ENCODE measurements at regions not wholly inside any gene's neighbourhood (a gene's known extent, or its start where the extent isn't known, plus 50 kb on each side); places are given as distances from the start of the nearest gene placed in this dataset.

DNA sequence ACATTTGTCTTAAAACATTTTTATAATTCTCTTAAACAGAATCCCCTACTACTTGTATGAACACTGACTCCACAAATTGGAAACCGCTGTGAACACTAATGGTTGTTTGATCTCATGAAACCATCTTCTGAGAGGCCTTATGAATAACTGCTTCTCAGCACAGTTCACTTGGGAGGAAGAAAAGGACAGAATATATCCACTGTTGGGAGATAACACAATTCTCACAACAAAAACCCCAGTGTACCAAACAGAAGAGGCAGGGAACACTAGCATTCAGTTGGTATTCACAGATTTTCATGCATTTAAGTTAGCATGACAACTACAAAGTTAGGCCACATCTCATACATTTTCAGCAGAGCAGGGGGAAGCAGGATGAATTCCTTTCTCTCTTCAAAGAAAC is 89.0 kb upstream of the SELENOP start:
- no peak for TF ChIP-seq CREB1 (CRISPR knock-in tag; IDR thresholded peaks at IDR 0.05)
- TF ChIP-seq, protein P1, sequence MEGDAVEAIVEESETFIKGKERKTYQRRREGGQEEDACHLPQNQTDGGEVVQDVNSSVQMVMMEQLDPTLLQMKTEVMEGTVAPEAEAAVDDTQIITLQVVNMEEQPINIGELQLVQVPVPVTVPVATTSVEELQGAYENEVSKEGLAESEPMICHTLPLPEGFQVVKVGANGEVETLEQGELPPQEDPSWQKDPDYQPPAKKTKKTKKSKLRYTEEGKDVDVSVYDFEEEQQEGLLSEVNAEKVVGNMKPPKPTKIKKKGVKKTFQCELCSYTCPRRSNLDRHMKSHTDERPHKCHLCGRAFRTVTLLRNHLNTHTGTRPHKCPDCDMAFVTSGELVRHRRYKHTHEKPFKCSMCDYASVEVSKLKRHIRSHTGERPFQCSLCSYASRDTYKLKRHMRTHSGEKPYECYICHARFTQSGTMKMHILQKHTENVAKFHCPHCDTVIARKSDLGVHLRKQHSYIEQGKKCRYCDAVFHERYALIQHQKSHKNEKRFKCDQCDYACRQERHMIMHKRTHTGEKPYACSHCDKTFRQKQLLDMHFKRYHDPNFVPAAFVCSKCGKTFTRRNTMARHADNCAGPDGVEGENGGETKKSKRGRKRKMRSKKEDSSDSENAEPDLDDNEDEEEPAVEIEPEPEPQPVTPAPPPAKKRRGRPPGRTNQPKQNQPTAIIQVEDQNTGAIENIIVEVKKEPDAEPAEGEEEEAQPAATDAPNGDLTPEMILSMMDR (IDR thresholded peaks at IDR 0.05), result no peak
- TF ChIP-seq, protein P2, sequence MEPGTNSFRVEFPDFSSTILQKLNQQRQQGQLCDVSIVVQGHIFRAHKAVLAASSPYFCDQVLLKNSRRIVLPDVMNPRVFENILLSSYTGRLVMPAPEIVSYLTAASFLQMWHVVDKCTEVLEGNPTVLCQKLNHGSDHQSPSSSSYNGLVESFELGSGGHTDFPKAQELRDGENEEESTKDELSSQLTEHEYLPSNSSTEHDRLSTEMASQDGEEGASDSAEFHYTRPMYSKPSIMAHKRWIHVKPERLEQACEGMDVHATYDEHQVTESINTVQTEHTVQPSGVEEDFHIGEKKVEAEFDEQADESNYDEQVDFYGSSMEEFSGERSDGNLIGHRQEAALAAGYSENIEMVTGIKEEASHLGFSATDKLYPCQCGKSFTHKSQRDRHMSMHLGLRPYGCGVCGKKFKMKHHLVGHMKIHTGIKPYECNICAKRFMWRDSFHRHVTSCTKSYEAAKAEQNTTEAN (CRISPR knock-in tag; IDR thresholded peaks at IDR 0.05), result no peak
- TF ChIP-seq, protein P3, sequence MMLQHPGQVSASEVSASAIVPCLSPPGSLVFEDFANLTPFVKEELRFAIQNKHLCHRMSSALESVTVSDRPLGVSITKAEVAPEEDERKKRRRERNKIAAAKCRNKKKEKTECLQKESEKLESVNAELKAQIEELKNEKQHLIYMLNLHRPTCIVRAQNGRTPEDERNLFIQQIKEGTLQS (CRISPR knock-in tag; conservative IDR thresholded peaks at IDR 0.05), result no peak
- no peak for TF ChIP-seq SMAD4 (CRISPR knock-in tag; IDR thresholded peaks at IDR 0.05)
- TF ChIP-seq TP53 (CRISPR knock-in tag; IDR thresholded peaks at IDR 0.05), result no peak
- TF ChIP-seq RORB (CRISPR knock-in tag; IDR thresholded peaks at IDR 0.05), result no peak
- no peak for TF ChIP-seq SP1 (CRISPR knock-in tag; conservative IDR thresholded peaks at IDR 0.05)
- TF ChIP-seq, protein P4, sequence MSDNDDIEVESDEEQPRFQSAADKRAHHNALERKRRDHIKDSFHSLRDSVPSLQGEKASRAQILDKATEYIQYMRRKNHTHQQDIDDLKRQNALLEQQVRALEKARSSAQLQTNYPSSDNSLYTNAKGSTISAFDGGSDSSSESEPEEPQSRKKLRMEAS (CRISPR knock-in tag; IDR thresholded peaks at IDR 0.05), result no peak
- TF ChIP-seq, protein P5, sequence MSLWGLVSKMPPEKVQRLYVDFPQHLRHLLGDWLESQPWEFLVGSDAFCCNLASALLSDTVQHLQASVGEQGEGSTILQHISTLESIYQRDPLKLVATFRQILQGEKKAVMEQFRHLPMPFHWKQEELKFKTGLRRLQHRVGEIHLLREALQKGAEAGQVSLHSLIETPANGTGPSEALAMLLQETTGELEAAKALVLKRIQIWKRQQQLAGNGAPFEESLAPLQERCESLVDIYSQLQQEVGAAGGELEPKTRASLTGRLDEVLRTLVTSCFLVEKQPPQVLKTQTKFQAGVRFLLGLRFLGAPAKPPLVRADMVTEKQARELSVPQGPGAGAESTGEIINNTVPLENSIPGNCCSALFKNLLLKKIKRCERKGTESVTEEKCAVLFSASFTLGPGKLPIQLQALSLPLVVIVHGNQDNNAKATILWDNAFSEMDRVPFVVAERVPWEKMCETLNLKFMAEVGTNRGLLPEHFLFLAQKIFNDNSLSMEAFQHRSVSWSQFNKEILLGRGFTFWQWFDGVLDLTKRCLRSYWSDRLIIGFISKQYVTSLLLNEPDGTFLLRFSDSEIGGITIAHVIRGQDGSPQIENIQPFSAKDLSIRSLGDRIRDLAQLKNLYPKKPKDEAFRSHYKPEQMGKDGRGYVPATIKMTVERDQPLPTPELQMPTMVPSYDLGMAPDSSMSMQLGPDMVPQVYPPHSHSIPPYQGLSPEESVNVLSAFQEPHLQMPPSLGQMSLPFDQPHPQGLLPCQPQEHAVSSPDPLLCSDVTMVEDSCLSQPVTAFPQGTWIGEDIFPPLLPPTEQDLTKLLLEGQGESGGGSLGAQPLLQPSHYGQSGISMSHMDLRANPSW (CRISPR knock-in tag; conservative IDR thresholded peaks at IDR 0.05; ENCODE audit: low read depth), result no peak
- no peak for TF ChIP-seq GABPB1 (CRISPR knock-in tag; IDR thresholded peaks at IDR 0.05)
- TF ChIP-seq, protein P6, sequence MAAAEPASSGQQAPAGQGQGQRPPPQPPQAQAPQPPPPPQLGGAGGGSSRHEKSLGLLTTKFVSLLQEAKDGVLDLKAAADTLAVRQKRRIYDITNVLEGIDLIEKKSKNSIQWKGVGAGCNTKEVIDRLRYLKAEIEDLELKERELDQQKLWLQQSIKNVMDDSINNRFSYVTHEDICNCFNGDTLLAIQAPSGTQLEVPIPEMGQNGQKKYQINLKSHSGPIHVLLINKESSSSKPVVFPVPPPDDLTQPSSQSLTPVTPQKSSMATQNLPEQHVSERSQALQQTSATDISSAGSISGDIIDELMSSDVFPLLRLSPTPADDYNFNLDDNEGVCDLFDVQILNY (CRISPR knock-in tag; IDR thresholded peaks at IDR 0.05), result no peak

All from WTC11 (cell line).